LHCN-M2 (cell line): ENCODE measurements at regions not wholly inside any gene's neighbourhood (a gene's known extent, or its start where the extent isn't known, plus 50 kb on each side); places are given as distances from the start of the nearest gene placed in this dataset.
"Not testable (repeated sequence)": the region's sequence is repeated elsewhere in the genome, so short reads cannot be mapped to it uniquely, and the experiment has no call there.

Source experiments
- DNase-seq: peaks from one replicate; pipeline ENCODE4 v3.0.0-alpha.2; 2012; ENCODE audit warnings: low read depth

DNA sequence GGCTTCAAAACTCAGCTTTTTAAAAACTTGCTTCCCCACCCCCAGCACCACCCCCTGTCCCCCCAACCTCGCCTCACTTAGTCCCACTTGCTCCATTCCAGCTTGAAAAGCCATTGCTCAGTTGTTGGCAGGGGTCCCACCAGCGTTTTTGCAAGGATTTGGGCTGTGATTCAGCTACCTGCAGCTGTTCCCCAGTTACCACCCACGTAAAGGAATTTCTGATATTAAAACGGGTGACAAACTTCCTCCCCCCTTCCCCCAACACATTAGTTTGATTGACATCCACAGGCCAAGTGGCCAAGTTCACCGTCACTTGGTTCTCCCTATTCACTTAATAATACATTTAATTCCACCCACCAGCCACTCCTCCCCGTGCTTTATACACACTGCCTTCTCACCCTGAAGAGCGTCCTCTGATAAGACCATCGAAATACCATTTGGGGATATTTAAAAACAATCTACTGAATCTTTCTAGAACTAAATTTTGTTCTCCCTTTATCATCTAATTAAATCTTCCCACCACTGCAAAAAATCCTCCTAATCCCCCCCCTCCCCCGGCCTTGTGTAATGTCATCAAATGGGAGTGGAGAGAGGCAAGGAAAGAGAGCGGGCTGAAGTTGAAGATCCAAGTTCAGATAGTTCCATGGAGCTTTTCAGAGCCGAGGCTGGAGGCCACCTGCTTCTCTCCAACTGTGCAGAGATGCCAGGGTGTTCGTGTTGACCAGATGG, 55.1 kb downstream of the SOX9 start:
- DNase-seq: peak; percentile 95

DNA sequence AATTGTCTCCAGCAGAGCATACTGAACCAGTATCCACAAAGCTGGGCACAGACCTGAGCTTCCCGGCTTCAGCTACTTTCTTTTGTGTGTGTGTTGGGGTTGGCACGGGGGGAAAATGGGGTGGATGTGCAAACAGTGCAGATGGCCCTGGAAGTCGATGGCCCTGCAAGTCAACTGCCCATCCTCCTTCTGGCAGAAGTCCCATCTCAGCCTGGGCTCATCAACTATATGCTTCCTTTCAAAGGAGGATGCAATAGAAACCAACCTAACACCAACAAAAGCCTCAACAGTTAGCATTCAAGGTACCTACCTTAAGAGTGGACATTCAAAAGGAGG, 55.7 kb downstream of the SOX9 start:
- DNase-seq: no peak

GRCh38 chr17:72176951-72177660, 56.3 kb downstream of the SOX9 start:
- peak; percentile 35 for DNase-seq

GRCh38 chr17:72177738-72178137, 56.9 kb downstream of the SOX9 start:
- DNase-seq: no peak

GRCh38 chr17:72182371-72182873, 61.6 kb downstream of the SOX9 start:
- DNase-seq: no peak

- DNase-seq: no peak
Measured at GRCh38 chr17:72183194-72183685, 62.4 kb downstream of the SOX9 start.

GRCh38 chr17:72184805-72185204, 64.0 kb downstream of the SOX9 start:
- DNase-seq: no peak

- no peak for DNase-seq
Measured at GRCh38 chr17:72185564-72185963, 64.7 kb downstream of the SOX9 start.

DNA sequence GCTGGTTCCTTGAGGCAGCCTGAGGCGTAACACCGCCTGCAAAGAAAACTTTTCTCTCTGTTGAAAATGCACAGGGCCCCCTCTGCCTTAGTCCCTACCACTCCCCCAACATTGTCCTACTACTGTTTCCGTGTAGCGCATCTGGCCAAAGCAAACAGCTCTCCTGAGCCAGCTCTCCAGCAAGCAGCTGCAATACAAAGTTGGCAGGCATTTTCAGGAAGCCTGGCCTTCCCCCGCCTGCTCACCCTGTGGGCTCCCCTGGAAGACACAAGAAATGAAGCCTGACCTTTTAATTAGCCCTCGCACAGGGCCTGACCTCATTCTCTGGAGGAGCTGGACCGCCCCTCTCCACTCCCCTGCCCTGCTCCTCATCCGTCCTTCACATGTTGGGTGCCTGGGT, 66.7 kb downstream of the SOX9 start:
- DNase-seq: peak; percentile 42

- DNase-seq: no peak
Measured at GRCh38 chr17:72188801-72189200, 68.0 kb downstream of the SOX9 start.

GRCh38 chr17:72189768-72190593, 69.2 kb downstream of the SOX9 start:
- DNase-seq: no peak

DNA sequence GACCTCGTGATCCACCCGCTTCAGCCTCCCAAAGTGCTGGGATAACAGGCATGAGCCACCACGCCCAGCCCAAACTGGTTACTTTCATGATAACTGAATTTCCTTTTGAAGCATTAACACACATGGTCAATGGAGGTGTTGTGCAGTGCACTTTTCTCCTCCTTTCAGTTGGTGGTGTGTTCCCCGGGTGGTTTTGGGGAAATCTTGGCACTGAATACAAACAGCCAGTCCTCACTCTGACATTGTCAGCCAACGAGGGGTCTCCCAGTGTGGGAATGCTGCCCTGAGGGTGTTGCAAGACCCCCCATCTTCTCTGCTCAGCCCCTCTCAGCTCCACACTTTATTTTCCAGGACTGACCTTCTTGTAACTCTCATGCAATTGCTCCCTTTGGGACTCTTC, 70.5 kb downstream of the SOX9 start:
- no peak for DNase-seq

GRCh38 chr17:72191921-72192799, 71.3 kb downstream of the SOX9 start:
- DNase-seq: peak; percentile 89

- DNase-seq: no peak
Measured at GRCh38 chr17:72192800-72193192, 72.0 kb downstream of the SOX9 start.

- DNase-seq: peak; percentile 77
Measured at GRCh38 chr17:72193391-72194106, 72.7 kb downstream of the SOX9 start.

GRCh38 chr17:72194107-72194440, 73.3 kb downstream of the SOX9 start:
- not testable (repeated sequence) for DNase-seq

DNA sequence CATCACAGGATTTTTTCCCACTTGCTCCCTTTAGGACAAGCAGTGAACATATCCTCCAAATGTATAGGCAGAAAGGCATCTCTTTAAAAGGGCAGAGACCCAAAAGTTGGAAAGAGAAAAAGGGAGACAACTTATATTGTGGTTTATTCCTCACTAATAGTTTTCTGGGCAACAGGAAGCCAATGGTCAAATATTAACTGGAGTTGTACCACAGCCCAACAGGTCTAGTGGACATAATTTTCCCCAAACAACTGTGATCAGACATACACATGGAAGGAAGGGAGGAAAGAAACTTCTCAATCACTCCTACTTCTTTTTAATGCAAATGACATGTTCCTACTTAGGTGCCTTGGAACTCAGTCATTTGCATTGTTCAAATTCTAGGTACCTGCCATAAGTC, 78.4 kb downstream of the SOX9 start:
- no peak for DNase-seq

DNA sequence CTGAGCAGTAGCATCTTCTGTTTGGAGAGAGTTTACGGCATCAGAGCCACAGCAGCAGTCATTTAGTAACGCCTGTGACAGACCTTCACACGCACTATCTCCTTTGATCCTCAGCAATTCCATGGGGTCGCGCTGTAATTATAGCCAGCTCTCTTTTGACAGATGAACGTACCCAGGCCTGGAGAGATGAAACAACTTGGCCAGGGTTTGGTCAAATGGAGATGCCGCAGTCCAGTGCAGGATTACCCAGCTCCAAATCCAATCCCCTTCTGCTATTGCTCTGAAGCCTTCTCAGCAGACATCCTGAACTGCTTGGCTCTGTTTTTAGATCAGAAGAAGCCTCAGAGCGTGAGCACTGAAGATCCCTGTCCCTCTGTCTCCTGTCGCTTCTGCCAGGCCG, 83.9 kb downstream of the SOX9 start:
- DNase-seq: no peak

GRCh38 chr17:72205357-72205756, 84.5 kb downstream of the SOX9 start:
- peak; percentile 23 for DNase-seq

- DNase-seq: no peak
Measured at GRCh38 chr17:72205822-72206221, 85.0 kb downstream of the SOX9 start.

GRCh38 chr17:72206376-72206775, 85.6 kb downstream of the SOX9 start:
- DNase-seq: no peak
